ENCODE measurements at regions not wholly inside any gene's neighbourhood (a gene's known extent, or its start where the extent isn't known, plus 50 kb on each side); places are given as distances from the start of the nearest gene placed in this dataset.

- Histone ChIP-seq H3K4me2 (ENCODE audit: low read length) (no peak overlapping the region), H3K36me3 (ENCODE audit: control insufficient read depth in 1 of 2, insufficient read depth in 2 of 2, low read length in 2 of 2) (no peaks in the 10 kb centered on the region), H3K4me1 (ENCODE audit: control insufficient read depth in 1 of 2, insufficient read depth in 2 of 2, low read length in 2 of 2) (no peaks in the 10 kb centered on the region), H3K9me2 (ENCODE audit: insufficient read depth) (no peaks in the 10 kb centered on the region), H3K79me2 (ENCODE audit: insufficient read depth, low read length) (no peaks in the 10 kb centered on the region), H4K20me1 (ENCODE audit: insufficient read depth) (no peaks in the 10 kb centered on the region), H3K27ac (ENCODE audit: low read depth, low read length) (no peak overlapping the region), H2AFZ (ENCODE audit: low read depth, low read length, poor library complexity, severe bottlenecking) (no peak overlapping the region), H3K27me3 (ENCODE audit: insufficient read depth, low read length) (no peaks in the 10 kb centered on the region), H3K9me3 (ENCODE audit: control insufficient read depth in 1 of 2, insufficient read depth in 1 of 2, low read depth in 1 of 2, low read length in 2 of 2) (no peaks in the 10 kb centered on the region), H3K9ac (ENCODE audit: low read length) (no peak overlapping the region), H3K4me3 (replicated peaks in 1 of 2; ENCODE audit: low read depth in 1 of 2, low read length in 2 of 2) (no peak overlapping the region)
- no TSS peak for BruUV-seq (replicated peaks)
- ChIA-PET POLR2A (no interaction called here), CTCF (no interaction called here), RAD21 (ENCODE audit: low non-redundant PET in 1 of 2, low total read pairs in 2 of 2, uncharacterized antibody in 2 of 2, unreplicated experiment in 2 of 2) (no interaction called here)
- TF ChIP-seq TCF7L2 (IDR thresholded peaks at IDR 0.05; ENCODE audit: borderline replicate concordance, extremely low read depth, insufficient read depth, insufficient read length): no peak
- no peak for TF ChIP-seq ZNF274 (IDR thresholded peaks at IDR 0.05; ENCODE audit: low read depth, low read length)
- TF ChIP-seq ELF1 (IDR thresholded peaks at IDR 0.05; ENCODE audit: borderline replicate concordance, low read depth): no peak
- no peak for TF ChIP-seq MAX (IDR thresholded peaks at IDR 0.05)
- TF ChIP-seq CTCF (IDR thresholded peaks at IDR 0.05 in 2 of 3, conservative IDR thresholded peaks at IDR 0.05 in 1 of 3; ENCODE audit: borderline replicate concordance in 1 of 3, insufficient read depth in 1 of 3, low read depth in 2 of 3, low read length in 2 of 3): no peak
- no peak for TF ChIP-seq ZFX (IDR thresholded peaks at IDR 0.05)
- no peak for TF ChIP-seq SP1 (IDR thresholded peaks at IDR 0.05; ENCODE audit: low read depth)
- no peak for TF ChIP-seq CEBPB (IDR thresholded peaks at IDR 0.05; ENCODE audit: low read depth)
- TF ChIP-seq EZH2 (IDR thresholded peaks at IDR 0.05): no peak
- no peak for TF ChIP-seq SIN3A (IDR thresholded peaks at IDR 0.05; ENCODE audit: low read depth)
- TF ChIP-seq FOSL1 (IDR thresholded peaks at IDR 0.05; ENCODE audit: low read depth): no peak
- no peak for TF ChIP-seq ATF3 (IDR thresholded peaks at IDR 0.05)
- TF ChIP-seq REST (IDR thresholded peaks at IDR 0.05; ENCODE audit: low read depth): no peak
- TF ChIP-seq JUND (IDR thresholded peaks at IDR 0.05): no peak
- no peak for TF ChIP-seq CBX3 (IDR thresholded peaks at IDR 0.05; ENCODE audit: low read depth)
- no peak for TF ChIP-seq EZH2phosphoT487 (IDR thresholded peaks at IDR 0.05; ENCODE audit: borderline replicate concordance)
- TF ChIP-seq POLR2AphosphoS5 (IDR thresholded peaks at IDR 0.05; ENCODE audit: low read depth, low read length): no peak
- TF ChIP-seq SRF (IDR thresholded peaks at IDR 0.05; ENCODE audit: low read depth): no peak
- no peak for TF ChIP-seq RAD21 (IDR thresholded peaks at IDR 0.05; ENCODE audit: low read depth)
- ATAC-seq (no peak), DNase-seq (ENCODE audit: low read depth, low spot score) (no peak)
- intact Hi-C loops (cut with micrococcal nuclease): no loop called here
Observed at GRCh38 chr14:49218436-49219092, 367.6 kb downstream of the RPS29 start.
